AG10803 (cell line): ENCODE measurements at regions not wholly inside any gene's neighbourhood (a gene's known extent, or its start where the extent isn't known, plus 50 kb on each side); places are given as distances from the start of the nearest gene placed in this dataset.

Experiments
- DNase-seq: peaks from one replicate; pipeline ENCODE4 v3.0.0; 2010; ENCODE audit warnings: low read depth
- H3K4me3 ChIP-seq: 2 replicates; pipeline ENCODE4 v1.5.1; 2011; ENCODE audit warnings: mild to moderate bottlenecking, low read length, control low read depth
- CTCF ChIP-seq: conservative IDR thresholded peaks from 2 replicates; pipeline ENCODE4 v1.5.1; 2011; ENCODE audit warnings: mild to moderate bottlenecking, low read length, control low read depth, inconsistent platforms

- DNase-seq = no peak
- no peak for TF ChIP-seq CTCF
- no peak overlapping the region for H3K4me3 ChIP-seq
Observed at GRCh38 chr6:120498711-120499110, 835.6 kb downstream of the TBC1D32 start.

DNA sequence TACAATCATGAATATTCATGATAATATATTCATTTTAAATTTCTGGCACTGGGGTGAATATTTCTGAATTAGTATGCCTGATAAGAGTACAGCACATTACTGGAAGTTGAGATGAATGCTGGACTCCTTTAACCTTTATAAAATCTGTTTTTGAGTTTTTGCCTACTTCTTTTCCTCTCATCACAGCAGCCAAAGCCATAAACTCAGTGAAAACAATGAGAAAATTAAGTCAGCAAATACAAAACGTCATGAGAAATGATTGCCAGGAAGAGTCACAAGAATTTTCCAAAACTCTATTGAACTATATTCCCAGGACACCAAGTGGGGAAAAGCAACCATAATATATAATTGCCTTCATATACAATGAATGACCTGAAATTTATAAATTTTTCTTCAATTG, 837.6 kb downstream of the TBC1D32 start:
- no peak for DNase-seq
- H3K4me3 ChIP-seq = no peak overlapping the region
- TF ChIP-seq CTCF = no peak

- H3K4me3 ChIP-seq = no peak overlapping the region
- DNase-seq = no peak
- no peak for TF ChIP-seq CTCF
Observed at GRCh38 chr6:120493505-120493904, 840.8 kb downstream of the TBC1D32 start.

DNA sequence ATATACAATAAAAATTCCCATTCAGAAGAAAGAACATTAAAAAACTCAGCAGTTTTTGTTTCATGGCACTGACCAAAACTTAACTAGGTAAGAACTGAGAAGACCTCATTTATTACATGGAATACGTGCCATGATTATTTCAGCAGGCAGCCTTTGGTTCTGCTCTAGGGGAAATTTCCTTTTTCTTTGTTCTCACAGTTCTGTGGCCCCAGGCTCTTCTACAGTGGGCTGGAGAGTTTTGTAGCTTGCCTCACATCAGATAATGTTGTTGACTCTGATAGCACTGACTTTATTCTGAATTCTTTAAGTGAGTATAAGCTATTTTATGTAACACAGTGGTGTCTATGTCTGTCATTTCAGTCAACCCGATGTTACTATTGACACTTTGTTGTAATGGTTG, 844.3 kb downstream of the TBC1D32 start:
- H3K4me3 ChIP-seq = no peak overlapping the region
- TF ChIP-seq CTCF = no peak

GRCh38 chr6:120484146-120484545, 850.1 kb downstream of the TBC1D32 start:
- no peak for TF ChIP-seq CTCF
- no peak for DNase-seq
- no peak overlapping the region for H3K4me3 ChIP-seq

More for the DNA sequence above, 844.3 kb downstream of the TBC1D32 start:
- no peak for DNase-seq

- DNase-seq = no peak
- no peak overlapping the region for H3K4me3 ChIP-seq
- TF ChIP-seq CTCF = no peak
Observed at GRCh38 chr6:120478650-120479049, 855.6 kb downstream of the TBC1D32 start.

DNA sequence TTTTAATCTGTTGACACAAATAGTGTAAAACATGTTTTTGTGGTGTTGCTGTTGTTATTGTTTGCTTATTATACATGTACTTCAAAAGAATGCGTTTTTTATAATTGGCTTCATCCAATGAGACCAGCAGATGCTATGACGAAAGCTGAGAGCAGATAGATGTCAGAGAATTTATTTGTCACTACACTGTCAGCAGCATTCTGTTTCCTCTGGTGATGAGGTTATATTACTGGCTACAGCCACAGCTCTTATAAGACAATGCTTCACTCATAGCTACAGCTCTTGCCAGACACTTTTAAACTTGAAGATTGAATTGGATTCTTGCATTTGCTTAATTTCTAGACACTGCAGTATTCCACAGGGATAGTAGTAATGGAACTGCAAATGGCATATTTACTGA, 860.5 kb downstream of the TBC1D32 start:
- no peak for TF ChIP-seq CTCF
- H3K4me3 ChIP-seq = no peak overlapping the region
- DNase-seq = no peak
